RWPE1 (cell line): ENCODE measurements at regions not wholly inside any gene's neighbourhood (a gene's known extent, or its start where the extent isn't known, plus 50 kb on each side); places are given as distances from the start of the nearest gene placed in this dataset.

Source experiments
- CTCF ChIA-PET: fragments of 350-600 bp; sonication (Branson Sonifier 250); formaldehyde crosslinking; extraction: SDS; loops from one replicate; lab custom pipeline; 2021; lab: Yijun Ruan, JAX
- POLR2A ChIA-PET: fragments of 400-600 bp; formaldehyde crosslinking; extraction: SDS; loops from one replicate; lab custom pipeline; 2020; ENCODE audit warnings: antibody characterized with exemption; ENCODE audit not compliant: low non-redundant PET; lab: Yijun Ruan, JAX
- DNase-seq: peaks from one replicate; pipeline ENCODE4 v3.0.0; 2012; ENCODE audit warnings: low spot score
- H3K27ac ChIP-seq: fragments of 450-650 bp; 2 replicates; pipeline ENCODE4 v1.5.1; 2017
- CTCF ChIP-seq: fragments of 450-650 bp; conservative IDR thresholded peaks from 2 replicates; pipeline ENCODE4 v1.5.1; 2017; ENCODE audit warnings: low read depth, mild to moderate bottlenecking

- TF ChIP-seq CTCF, result no peak
- DNase-seq, result no peak
- ChIA-PET POLR2A (no interaction called here), CTCF (no interaction called here)
- no peak overlapping the region for H3K27ac ChIP-seq
Measured at GRCh38 chr3:137524751-137525150, 239.4 kb upstream of the SOX14 start.

- no peak for TF ChIP-seq CTCF
- no peak for DNase-seq
- H3K27ac ChIP-seq, result no peak overlapping the region
- ChIA-PET POLR2A (no interaction called here), CTCF (no interaction called here)
Measured at GRCh38 chr3:137525471-137525870, 238.6 kb upstream of the SOX14 start.

GRCh38 chr3:137542049-137542448, 222.1 kb upstream of the SOX14 start:
- no peak for TF ChIP-seq CTCF
- no peak overlapping the region for H3K27ac ChIP-seq
- no peak for DNase-seq
- ChIA-PET CTCF (no interaction called here), POLR2A (no interaction called here)

GRCh38 chr3:137554242-137554641, 209.9 kb upstream of the SOX14 start:
- no peak for TF ChIP-seq CTCF
- ChIA-PET POLR2A (no interaction called here), CTCF (no interaction called here)
- no peak overlapping the region for H3K27ac ChIP-seq
- no peak for DNase-seq

GRCh38 chr3:137568880-137569279, 195.2 kb upstream of the SOX14 start:
- H3K27ac ChIP-seq, result no peak overlapping the region
- TF ChIP-seq CTCF, result no peak
- no peak for DNase-seq
- CTCF ChIA-PET, result no interaction called here
- POLR2A ChIA-PET, result no interaction called here

- ChIA-PET POLR2A (no interaction called here), CTCF (interaction anchor here (0.6 kb wide), 1 partner anchor 1561 kb away, joined by 3 read pairs; no protein-coding TSS in a partner anchor)
- TF ChIP-seq CTCF, result no peak
- no peak for DNase-seq
- H3K27ac ChIP-seq, result no peak overlapping the region
Measured at GRCh38 chr3:137572931-137573330, 191.2 kb upstream of the SOX14 start.

- no peak for DNase-seq
- ChIA-PET POLR2A (no interaction called here), CTCF (no interaction called here)
- TF ChIP-seq CTCF, result no peak
- H3K27ac ChIP-seq, result no peak overlapping the region
Measured at GRCh38 chr3:137582484-137582883, 181.6 kb upstream of the SOX14 start.
